Neural cell (in vitro differentiated cells): ENCODE measurements at regions not wholly inside any gene's neighbourhood (a gene's known extent, or its start where the extent isn't known, plus 50 kb on each side); places are given as distances from the start of the nearest gene placed in this dataset.

ENCODE experiments used
- H2AFZ ChIP-seq: fragments of 200-600, 300-800 bp; sonication (generic), shearing (Covaris generic); 2 replicates; pipeline ENCODE4 v1.6.0; 2014; ENCODE audit warnings: low read depth, mild to moderate bottlenecking, antibody characterized with exemption, low read length, moderate library complexity
- H3F3A ChIP-seq: fragments of 200-600 bp; shearing (Covaris generic); 2 replicates; pipeline ENCODE4 v1.6.1; 2016; ENCODE audit warnings: mild to moderate bottlenecking, moderate library complexity, mixed read lengths, antibody characterized with exemption, low read length; ENCODE audit not compliant: insufficient read depth, poor library complexity, severe bottlenecking
- H3K27ac ChIP-seq: fragments of 200-600, 300-800 bp; sonication (generic), shearing (Covaris generic); 2 replicates; pipeline ENCODE4 v1.5.1; 2014; ENCODE audit warnings: mild to moderate bottlenecking, low read length, moderate library complexity
- H3K27me3 ChIP-seq: fragments of 300-800, 200-600 bp; sonication (generic), shearing (Covaris generic); 2 replicates; pipeline ENCODE4 v1.6.0; 2014; ENCODE audit warnings: mild to moderate bottlenecking, low read depth, low read length, moderate library complexity; ENCODE audit not compliant: insufficient read depth
- H3K36me3 ChIP-seq: fragments of 300-800, 200-600 bp; sonication (generic), shearing (Covaris generic); 2 replicates; pipeline ENCODE4 v1.5.1; 2014; ENCODE audit warnings: mild to moderate bottlenecking, antibody characterized with exemption, low read length, moderate library complexity; ENCODE audit not compliant: insufficient read depth
- H3K4me2 ChIP-seq: fragments of 300-800, 200-600 bp; sonication (generic), shearing (Covaris generic); 2 replicates; pipeline ENCODE4 v1.6.0; 2014; ENCODE audit warnings: mild to moderate bottlenecking, low read length
- H3K4me3 ChIP-seq: fragments of 300-800, 200-600 bp; sonication (generic), shearing (Covaris generic); 2 replicates; pipeline ENCODE4 v1.5.1; 2014; ENCODE audit warnings: mild to moderate bottlenecking, low read length, moderate library complexity
- H3K79me2 ChIP-seq: fragments of 200-600 bp; shearing (Covaris generic); replicated peaks from 2 replicates; pipeline ENCODE4 v1.6.0; 2014; ENCODE audit warnings: mild to moderate bottlenecking, low read length, moderate library complexity; ENCODE audit not compliant: insufficient read depth
- H3K9ac ChIP-seq: fragments of 300-800, 200-600 bp; sonication (generic), shearing (Covaris generic); 2 replicates; pipeline ENCODE4 v1.6.1; 2016; ENCODE audit warnings: mild to moderate bottlenecking, low read length, mixed read lengths
- H3K9me2 ChIP-seq: fragments of 200-600 bp; shearing (Covaris generic); 2 replicates; pipeline ENCODE4 v1.6.1; 2016; ENCODE audit warnings: mild to moderate bottlenecking, low read length, mixed read lengths; ENCODE audit not compliant: insufficient read depth
- H3K9me3 ChIP-seq: fragments of 200-600, 300-800 bp; sonication (generic), shearing (Covaris generic); 2 replicates; pipeline ENCODE4 v1.6.1; 2016; ENCODE audit warnings: mild to moderate bottlenecking, mixed run types, low read length, moderate library complexity, mixed read lengths
- H4K20me1 ChIP-seq: fragments of 200-600 bp; shearing (Covaris generic); 2 replicates; pipeline ENCODE4 v1.6.1; 2016; ENCODE audit warnings: mild to moderate bottlenecking, mixed run types; ENCODE audit not compliant: insufficient read depth
- EP300 ChIP-seq: fragments of 450-650 bp; conservative IDR thresholded peaks from 2 replicates; pipeline ENCODE4 v1.6.1; 2014; ENCODE audit warnings: antibody characterized with exemption, mild to moderate bottlenecking, moderate library complexity; ENCODE audit not compliant: poor library complexity, severe bottlenecking
- EZH2 ChIP-seq: fragments of 200-600, 300-800 bp; shearing (Covaris generic), sonication (generic); IDR thresholded peaks from 2 replicates; pipeline ENCODE4 v1.6.1; 2014; ENCODE audit warnings: antibody characterized with exemption, low read length, borderline replicate concordance, mild to moderate bottlenecking; ENCODE audit not compliant: insufficient read depth, poor library complexity, severe bottlenecking
- MXI1 ChIP-seq: fragments of 450-650 bp; conservative IDR thresholded peaks from 2 replicates; pipeline ENCODE4 v1.6.1; 2014; ENCODE audit warnings: antibody characterized with exemption, mild to moderate bottlenecking; ENCODE audit not compliant: poor library complexity, severe bottlenecking
- POLR2AphosphoS5 ChIP-seq: IDR thresholded peaks from 2 replicates; pipeline ENCODE4 v1.6.1; 2012
- RAD21 ChIP-seq: fragments of 450-650 bp; conservative IDR thresholded peaks from 2 replicates; pipeline ENCODE4 v1.6.1; 2014; ENCODE audit warnings: antibody characterized with exemption, mild to moderate bottlenecking, moderate library complexity
- SMC3 ChIP-seq: fragments of 450-650 bp; conservative IDR thresholded peaks from 2 replicates; pipeline ENCODE4 v1.6.1; 2014; ENCODE audit warnings: antibody characterized with exemption, mild to moderate bottlenecking, moderate library complexity; ENCODE audit not compliant: poor library complexity
- TAF1 ChIP-seq: IDR thresholded peaks from 2 replicates; pipeline ENCODE4 v1.6.1; 2012; ENCODE audit warnings: low read depth
- TF ChIP-seq, protein P1 (sequence below): fragments of 450-650 bp; IDR thresholded peaks from 2 replicates; pipeline ENCODE4 v1.5.1; 2014; ENCODE audit warnings: antibody characterized with exemption, mild to moderate bottlenecking, moderate library complexity; ENCODE audit not compliant: poor library complexity, severe bottlenecking
- TF ChIP-seq, protein P2 (sequence below): IDR thresholded peaks from 2 replicates; pipeline ENCODE4 v1.6.1; 2012; ENCODE audit warnings: borderline replicate concordance

DNA sequence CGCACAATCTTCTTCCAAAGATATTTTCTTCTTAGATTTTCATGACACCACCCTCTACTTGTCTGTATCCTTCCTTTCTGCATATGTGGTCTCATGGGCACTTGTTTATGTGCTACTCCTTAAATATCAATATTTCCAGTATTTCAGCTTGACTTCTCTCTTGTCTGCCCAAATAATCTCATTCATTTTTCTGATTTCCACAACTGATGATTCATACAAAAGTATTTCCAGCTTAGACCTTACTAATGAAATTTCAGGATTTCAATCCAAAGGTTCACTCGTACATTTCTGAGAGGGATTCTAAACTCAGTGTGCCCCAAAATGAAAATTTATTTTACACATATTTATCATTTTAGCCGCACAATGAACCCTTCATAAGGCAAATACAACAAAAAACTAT lies 928.9 kb upstream of the C9orf72 start:
- no peak overlapping the region for H3K9ac ChIP-seq
- H3K4me2 ChIP-seq: no peak overlapping the region
- H3K9me2 ChIP-seq: no peaks in the 10 kb centered on the region
- H3F3A ChIP-seq: no peaks in the 10 kb centered on the region
- H4K20me1 ChIP-seq: no peaks in the 10 kb centered on the region
- no peak overlapping the region for H3K4me3 ChIP-seq
- H3K79me2 ChIP-seq: no peaks in the 10 kb centered on the region
- no peaks in the 10 kb centered on the region for H3K27me3 ChIP-seq
- no peak overlapping the region for H3K27ac ChIP-seq
- no peaks in the 10 kb centered on the region for H3K36me3 ChIP-seq
- TF ChIP-seq EZH2: no peak
- no peak for TF ChIP-seq TAF1
- TF ChIP-seq SMC3: no peak
- no peak for TF ChIP-seq MXI1
- no peak for TF ChIP-seq EP300
- no peak for TF ChIP-seq POLR2AphosphoS5
- TF ChIP-seq, protein P1, sequence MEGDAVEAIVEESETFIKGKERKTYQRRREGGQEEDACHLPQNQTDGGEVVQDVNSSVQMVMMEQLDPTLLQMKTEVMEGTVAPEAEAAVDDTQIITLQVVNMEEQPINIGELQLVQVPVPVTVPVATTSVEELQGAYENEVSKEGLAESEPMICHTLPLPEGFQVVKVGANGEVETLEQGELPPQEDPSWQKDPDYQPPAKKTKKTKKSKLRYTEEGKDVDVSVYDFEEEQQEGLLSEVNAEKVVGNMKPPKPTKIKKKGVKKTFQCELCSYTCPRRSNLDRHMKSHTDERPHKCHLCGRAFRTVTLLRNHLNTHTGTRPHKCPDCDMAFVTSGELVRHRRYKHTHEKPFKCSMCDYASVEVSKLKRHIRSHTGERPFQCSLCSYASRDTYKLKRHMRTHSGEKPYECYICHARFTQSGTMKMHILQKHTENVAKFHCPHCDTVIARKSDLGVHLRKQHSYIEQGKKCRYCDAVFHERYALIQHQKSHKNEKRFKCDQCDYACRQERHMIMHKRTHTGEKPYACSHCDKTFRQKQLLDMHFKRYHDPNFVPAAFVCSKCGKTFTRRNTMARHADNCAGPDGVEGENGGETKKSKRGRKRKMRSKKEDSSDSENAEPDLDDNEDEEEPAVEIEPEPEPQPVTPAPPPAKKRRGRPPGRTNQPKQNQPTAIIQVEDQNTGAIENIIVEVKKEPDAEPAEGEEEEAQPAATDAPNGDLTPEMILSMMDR: no peak
- no peak for TF ChIP-seq RAD21
- TF ChIP-seq, protein P2, sequence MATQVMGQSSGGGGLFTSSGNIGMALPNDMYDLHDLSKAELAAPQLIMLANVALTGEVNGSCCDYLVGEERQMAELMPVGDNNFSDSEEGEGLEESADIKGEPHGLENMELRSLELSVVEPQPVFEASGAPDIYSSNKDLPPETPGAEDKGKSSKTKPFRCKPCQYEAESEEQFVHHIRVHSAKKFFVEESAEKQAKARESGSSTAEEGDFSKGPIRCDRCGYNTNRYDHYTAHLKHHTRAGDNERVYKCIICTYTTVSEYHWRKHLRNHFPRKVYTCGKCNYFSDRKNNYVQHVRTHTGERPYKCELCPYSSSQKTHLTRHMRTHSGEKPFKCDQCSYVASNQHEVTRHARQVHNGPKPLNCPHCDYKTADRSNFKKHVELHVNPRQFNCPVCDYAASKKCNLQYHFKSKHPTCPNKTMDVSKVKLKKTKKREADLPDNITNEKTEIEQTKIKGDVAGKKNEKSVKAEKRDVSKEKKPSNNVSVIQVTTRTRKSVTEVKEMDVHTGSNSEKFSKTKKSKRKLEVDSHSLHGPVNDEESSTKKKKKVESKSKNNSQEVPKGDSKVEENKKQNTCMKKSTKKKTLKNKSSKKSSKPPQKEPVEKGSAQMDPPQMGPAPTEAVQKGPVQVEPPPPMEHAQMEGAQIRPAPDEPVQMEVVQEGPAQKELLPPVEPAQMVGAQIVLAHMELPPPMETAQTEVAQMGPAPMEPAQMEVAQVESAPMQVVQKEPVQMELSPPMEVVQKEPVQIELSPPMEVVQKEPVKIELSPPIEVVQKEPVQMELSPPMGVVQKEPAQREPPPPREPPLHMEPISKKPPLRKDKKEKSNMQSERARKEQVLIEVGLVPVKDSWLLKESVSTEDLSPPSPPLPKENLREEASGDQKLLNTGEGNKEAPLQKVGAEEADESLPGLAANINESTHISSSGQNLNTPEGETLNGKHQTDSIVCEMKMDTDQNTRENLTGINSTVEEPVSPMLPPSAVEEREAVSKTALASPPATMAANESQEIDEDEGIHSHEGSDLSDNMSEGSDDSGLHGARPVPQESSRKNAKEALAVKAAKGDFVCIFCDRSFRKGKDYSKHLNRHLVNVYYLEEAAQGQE: no peak
- no peak overlapping the region for H2AFZ ChIP-seq
- no peaks in the 10 kb centered on the region for H3K9me3 ChIP-seq

DNA sequence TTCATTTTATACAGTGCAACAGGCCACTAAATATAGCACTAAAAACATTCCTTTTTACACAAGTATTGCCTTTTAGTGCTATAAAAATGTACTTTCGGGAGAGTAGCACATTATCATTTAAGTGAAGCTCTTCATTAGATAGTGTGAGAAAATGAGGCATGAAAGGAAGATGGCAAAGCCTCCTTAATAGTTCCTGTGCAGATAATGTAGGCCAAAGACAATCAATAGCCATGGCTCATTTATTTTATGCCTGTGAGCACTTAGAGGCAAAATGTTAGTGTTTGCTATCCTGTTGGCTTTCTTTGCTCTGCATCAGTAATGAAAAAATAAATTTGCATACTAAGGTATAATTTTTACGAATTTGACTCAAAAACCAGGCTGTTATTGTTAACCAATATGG lies 929.5 kb upstream of the C9orf72 start:
- Histone ChIP-seq H3K36me3 (no peaks in the 10 kb centered on the region), H3K9ac (no peak overlapping the region), H2AFZ (no peak overlapping the region), H3K9me3 (no peaks in the 10 kb centered on the region), H3K4me3 (no peak overlapping the region), H4K20me1 (no peaks in the 10 kb centered on the region), H3K27me3 (no peaks in the 10 kb centered on the region), H3K9me2 (no peaks in the 10 kb centered on the region), H3K79me2 (no peaks in the 10 kb centered on the region), H3K27ac (no peak overlapping the region), H3F3A (no peaks in the 10 kb centered on the region), H3K4me2 (no peak overlapping the region)
- no peak for TF ChIP-seq POLR2AphosphoS5
- TF ChIP-seq EZH2: no peak
- TF ChIP-seq, protein P2: no peak
- TF ChIP-seq, protein P1: no peak
- no peak for TF ChIP-seq EP300
- no peak for TF ChIP-seq TAF1
- no peak for TF ChIP-seq RAD21
- no peak for TF ChIP-seq MXI1
- no peak for TF ChIP-seq SMC3
